H1 (cell line): ENCODE measurements at regions not wholly inside any gene's neighbourhood (a gene's known extent, or its start where the extent isn't known, plus 50 kb on each side); places are given as distances from the start of the nearest gene placed in this dataset.
"Not testable (repeated sequence)": the region's sequence is repeated elsewhere in the genome, so short reads cannot be mapped to it uniquely, and the experiment has no call there.

ENCODE experiments used
- EZH2 ChIP-seq: fragments of 200-600 bp; sonication (generic); IDR thresholded peaks from 2 replicates; pipeline ENCODE4 v1.7.1; 2012; ENCODE audit warnings: low read depth, mild to moderate bottlenecking, moderate library complexity, low read length, inconsistent platforms; ENCODE audit not compliant: severe bottlenecking
- TF ChIP-seq, protein P1 (sequence below), 3 experiments: IDR thresholded peaks; 1 replicate in 2 of 3; 2 replicates in 1 of 3; pipeline versions ENCODE4 v1.5.1 to v1.6.1; 2011; ENCODE audit warnings: low read length in 3 of 3, mild to moderate bottlenecking in 3 of 3, inconsistent platforms in 2 of 3, low read depth in 1 of 3, moderate library complexity in 1 of 3; ENCODE audit not compliant: insufficient read depth in 1 of 3; ENCODE audit errors: control extremely low read depth in 1 of 3

GRCh38 chr11:98394500-98394899 lies 626.2 kb upstream of the CNTN5 start:
- TF ChIP-seq, protein P1, sequence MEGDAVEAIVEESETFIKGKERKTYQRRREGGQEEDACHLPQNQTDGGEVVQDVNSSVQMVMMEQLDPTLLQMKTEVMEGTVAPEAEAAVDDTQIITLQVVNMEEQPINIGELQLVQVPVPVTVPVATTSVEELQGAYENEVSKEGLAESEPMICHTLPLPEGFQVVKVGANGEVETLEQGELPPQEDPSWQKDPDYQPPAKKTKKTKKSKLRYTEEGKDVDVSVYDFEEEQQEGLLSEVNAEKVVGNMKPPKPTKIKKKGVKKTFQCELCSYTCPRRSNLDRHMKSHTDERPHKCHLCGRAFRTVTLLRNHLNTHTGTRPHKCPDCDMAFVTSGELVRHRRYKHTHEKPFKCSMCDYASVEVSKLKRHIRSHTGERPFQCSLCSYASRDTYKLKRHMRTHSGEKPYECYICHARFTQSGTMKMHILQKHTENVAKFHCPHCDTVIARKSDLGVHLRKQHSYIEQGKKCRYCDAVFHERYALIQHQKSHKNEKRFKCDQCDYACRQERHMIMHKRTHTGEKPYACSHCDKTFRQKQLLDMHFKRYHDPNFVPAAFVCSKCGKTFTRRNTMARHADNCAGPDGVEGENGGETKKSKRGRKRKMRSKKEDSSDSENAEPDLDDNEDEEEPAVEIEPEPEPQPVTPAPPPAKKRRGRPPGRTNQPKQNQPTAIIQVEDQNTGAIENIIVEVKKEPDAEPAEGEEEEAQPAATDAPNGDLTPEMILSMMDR (IDR thresholded peaks at IDR 0.05; ENCODE audit: control extremely low read depth in 1 of 3, insufficient read depth in 1 of 3, low read depth in 1 of 3, low read length in 3 of 3) = not testable (repeated sequence)
- not testable (repeated sequence) for TF ChIP-seq EZH2
